Body of pancreas (tissue), 4 donors: ENCODE measurements at regions not wholly inside any gene's neighbourhood (a gene's known extent, or its start where the extent isn't known, plus 50 kb on each side); places are given as distances from the start of the nearest gene placed in this dataset.

Experiments
- ATAC-seq: fragments of 150-250 bp; one replicate; pipeline ENCODE4 v1.9.1; 2016
- DNase-seq, 4 donors: peaks; one replicate each; pipeline ENCODE4 v3.0.0-alpha.2; 2019
- H3K27ac ChIP-seq, 4 donors: fragments of 200-600 bp; sonication (generic); 1 replicate in 3 of 4; 2 replicates in 1 of 4; pipeline versions ENCODE4 v1.5.1 to v1.6.1; 2016 to 2019; ENCODE audit warnings: mild to moderate bottlenecking in 1 of 4, mixed read lengths in 1 of 4, moderate library complexity in 1 of 4
- H3K27me3 ChIP-seq, 2 donors: fragments of 200-600 bp; sonication (generic); one replicate each; pipeline ENCODE4 v1.6.0; 2016; ENCODE audit warnings: mild to moderate bottlenecking in 1 of 2
- H3K36me3 ChIP-seq, 2 donors: fragments of 200-600 bp; sonication (generic); replicated peaks in 1 of 2; 2 replicates each; pipeline ENCODE4 v1.5.1; 2016; ENCODE audit warnings: low read depth in 2 of 2; ENCODE audit not compliant: insufficient read depth in 1 of 2
- H3K4me1 ChIP-seq: fragments of 200-600 bp; sonication (generic); one replicate; pipeline ENCODE4 v1.6.0; 2016
- H3K4me3 ChIP-seq, 2 donors: fragments of 200-600 bp; sonication (generic); 1 replicate in 1 of 2; 2 replicates in 1 of 2; pipeline ENCODE4 v1.5.1; 2016 to 2019
- H3K9me3 ChIP-seq, 3 donors: fragments of 200-600 bp; sonication (generic); 1 replicate in 2 of 3; 2 replicates in 1 of 3; pipeline ENCODE4 v1.5.1; 2016
- CTCF ChIP-seq, 7 experiments: fragments of 450-650 bp in 4 of 7; fragments of 200-600 bp in 3 of 7; sonication (generic) in 3 of 7; IDR thresholded peaks; one replicate each; pipeline ENCODE4 v1.5.1; 2016 to 2019; ENCODE audit warnings: antibody characterized with exemption in 7 of 7
- POLR2A ChIP-seq, 3 donors: fragments of 450-650 bp; IDR thresholded peaks; one replicate each; pipeline ENCODE4 v1.6.1; 2016; ENCODE audit warnings: antibody characterized with exemption in 3 of 3, mild to moderate bottlenecking in 2 of 3
- WGBS, 2 donors: methylation state at CpG; one replicate each; pipeline ENCODE4 v1.1.5; 2017; 5-methylcytosine and 5-hydroxymethylcytosine counted together
- intact Hi-C: fragments of 100-400 bp; cut with DNase I; formaldehyde crosslinking; loops from one replicate; pipeline ENCODE4 v1.15.1; 2023

GRCh38 chr3:178246004-178246403 lies 290.2 kb upstream of the KCNMB2 start:
- 72 to 87% methylated on average over 3 of the region's 3 CpGs for WGBS, 2 donors
- intact Hi-C loops = no loop called here
- Histone ChIP-seq H3K9me3 (no peaks in the 10 kb centered on the region), H3K4me3 (no peak overlapping the region), H3K27ac (no peak overlapping the region), H3K36me3 (no peaks in the 10 kb centered on the region), H3K27me3 (no peaks in the 10 kb centered on the region), H3K4me1 (no peaks in the 10 kb centered on the region)
- ATAC-seq = no peak
- TF ChIP-seq POLR2A (IDR thresholded peaks at IDR 0.05) (no peak), CTCF (IDR thresholded peaks at IDR 0.05) (no peak)
- DNase-seq = no peak

GRCh38 chr3:178255315-178255714 lies 280.9 kb upstream of the KCNMB2 start:
- Histone ChIP-seq H3K4me3 (no peak overlapping the region), H3K4me1 (no peaks in the 10 kb centered on the region), H3K27me3 (no peaks in the 10 kb centered on the region), H3K9me3 (no peaks in the 10 kb centered on the region), H3K27ac (no peak overlapping the region), H3K36me3 (no peaks in the 10 kb centered on the region)
- no peak for DNase-seq
- no peak for TF ChIP-seq POLR2A (IDR thresholded peaks at IDR 0.05)
- TF ChIP-seq CTCF (IDR thresholded peaks at IDR 0.05) = no peak
- no peak for ATAC-seq
- intact Hi-C loops = no loop called here
- WGBS, 2 donors = 62 to 73% methylated on average over 2 of the region's 2 CpGs

- DNase-seq (no peak), ATAC-seq (no peak)
- intact Hi-C loops = no loop called here
- Histone ChIP-seq H3K9me3 (no peaks in the 10 kb centered on the region), H3K27ac (no peak overlapping the region), H3K4me1 (peaks cover 4% of the 10 kb centered on the region), H3K36me3 (no peaks in the 10 kb centered on the region), H3K27me3 (no peaks in the 10 kb centered on the region), H3K4me3 (no peak overlapping the region)
- TF ChIP-seq POLR2A (IDR thresholded peaks at IDR 0.05) (no peak), CTCF (IDR thresholded peaks at IDR 0.05) (no peak)
- WGBS, 2 donors = 82 to 87% methylated on average over 4 of the region's 4 CpGs
Observed at GRCh38 chr3:178257491-178257890, 278.7 kb upstream of the KCNMB2 start.

- no peak for DNase-seq
- 76 to 80% methylated on average over 1 of the region's 1 CpG for WGBS, 2 donors
- H3K4me1 ChIP-seq = peaks cover 4% of the 10 kb centered on the region
- intact Hi-C loops = no loop called here
- no peaks in the 10 kb centered on the region for H3K9me3 ChIP-seq
- TF ChIP-seq POLR2A (IDR thresholded peaks at IDR 0.05) = no peak
- H3K27ac ChIP-seq = no peak overlapping the region
- H3K36me3 ChIP-seq = no peaks in the 10 kb centered on the region
- ATAC-seq = no peak
- no peak overlapping the region for H3K4me3 ChIP-seq
- H3K27me3 ChIP-seq = no peaks in the 10 kb centered on the region
Observed at GRCh38 chr3:178258121-178258520, 278.1 kb upstream of the KCNMB2 start.

GRCh38 chr3:178259703-178260102 lies 276.5 kb upstream of the KCNMB2 start:
- Histone ChIP-seq H3K9me3 (no peaks in the 10 kb centered on the region), H3K36me3 (no peaks in the 10 kb centered on the region), H3K27ac (no peak overlapping the region), H3K4me3 (no peak overlapping the region), H3K4me1 (peaks cover 4% of the 10 kb centered on the region), H3K27me3 (no peaks in the 10 kb centered on the region)
- DNase-seq (no peak), ATAC-seq (no peak)
- intact Hi-C loops = no loop called here
- no peak for TF ChIP-seq CTCF (IDR thresholded peaks at IDR 0.05)
- no peak for TF ChIP-seq POLR2A (IDR thresholded peaks at IDR 0.05)
